Thyroid gland (tissue), 4 donors: ENCODE measurements at regions not wholly inside any gene's neighbourhood (a gene's known extent, or its start where the extent isn't known, plus 50 kb on each side); places are given as distances from the start of the nearest gene placed in this dataset.

Source experiments
- CTCF ChIP-seq, 6 experiments: fragments of 200-600 bp in 3 of 6; fragments of 450-650 bp in 3 of 6; sonication (generic) in 3 of 6; IDR thresholded peaks; one replicate each; pipeline ENCODE4 v1.5.1; 2016 to 2019; ENCODE audit warnings: antibody characterized with exemption in 6 of 6, mild to moderate bottlenecking in 2 of 6, inconsistent platforms in 1 of 6, moderate library complexity in 1 of 6
- POLR2A ChIP-seq, 2 donors: fragments of 450-650 bp; IDR thresholded peaks; one replicate each; pipeline ENCODE4 v1.6.1; 2017; ENCODE audit warnings: antibody characterized with exemption in 2 of 2, mild to moderate bottlenecking in 2 of 2, moderate library complexity in 1 of 2

- TF ChIP-seq CTCF (IDR thresholded peaks at IDR 0.05): no peak
- no peak for TF ChIP-seq POLR2A (IDR thresholded peaks at IDR 0.05)
Observed at GRCh38 chr4:72900952-72901351, 168.6 kb downstream of the COX18 start.
